ACC112 (cell line): ENCODE measurements at regions not wholly inside any gene's neighbourhood (a gene's known extent, or its start where the extent isn't known, plus 50 kb on each side); places are given as distances from the start of the nearest gene placed in this dataset.
A peak's percentile ranks its signal among the peaks of the same experiment; 100 is the strongest.
"Not testable (repeated sequence)": the region's sequence is repeated elsewhere in the genome, so short reads cannot be mapped to it uniquely, and the experiment has no call there.

Experiments
- H2AFZ ChIP-seq: fragments of 200-600 bp; sonication (generic); one replicate; pipeline ENCODE4 v1.6.0; 2017; ENCODE audit warnings: antibody characterized with exemption, low read length; ENCODE audit not compliant: unreplicated experiment
- H3K27ac ChIP-seq: fragments of 200-600 bp; sonication (generic); 2 replicates; pipeline ENCODE4 v1.5.1; 2014; ENCODE audit warnings: low read depth, mild to moderate bottlenecking, antibody characterized with exemption, low read length, moderate library complexity
- H3K27me3 ChIP-seq: fragments of 200-600 bp; sonication (generic); 2 replicates; pipeline ENCODE4 v1.6.1; 2014; ENCODE audit warnings: mild to moderate bottlenecking, antibody characterized with exemption, low read length, moderate library complexity, mixed read lengths; ENCODE audit not compliant: insufficient read depth
- H3K36me3 ChIP-seq: fragments of 200-600 bp; sonication (generic); 2 replicates; pipeline ENCODE4 v1.6.1; 2016; ENCODE audit warnings: mild to moderate bottlenecking, antibody characterized with exemption, low read length, moderate library complexity, mixed read lengths; ENCODE audit not compliant: insufficient read depth
- H3K4me1 ChIP-seq: fragments of 200-600 bp; sonication (generic); one replicate; pipeline ENCODE4 v1.6.1; 2016; ENCODE audit warnings: low read length, mixed read lengths; ENCODE audit not compliant: insufficient read depth, unreplicated experiment, control insufficient read depth
- H3K4me3 ChIP-seq: fragments of 200-600 bp; sonication (generic); 2 replicates; pipeline ENCODE4 v1.5.1; 2014; ENCODE audit warnings: mild to moderate bottlenecking, low read depth, low read length
- H3K79me2 ChIP-seq: fragments of 200-600 bp; sonication (generic); one replicate; pipeline ENCODE4 v1.6.0; 2016; ENCODE audit warnings: low read length; ENCODE audit not compliant: control insufficient read depth, unreplicated experiment, insufficient read depth

DNA sequence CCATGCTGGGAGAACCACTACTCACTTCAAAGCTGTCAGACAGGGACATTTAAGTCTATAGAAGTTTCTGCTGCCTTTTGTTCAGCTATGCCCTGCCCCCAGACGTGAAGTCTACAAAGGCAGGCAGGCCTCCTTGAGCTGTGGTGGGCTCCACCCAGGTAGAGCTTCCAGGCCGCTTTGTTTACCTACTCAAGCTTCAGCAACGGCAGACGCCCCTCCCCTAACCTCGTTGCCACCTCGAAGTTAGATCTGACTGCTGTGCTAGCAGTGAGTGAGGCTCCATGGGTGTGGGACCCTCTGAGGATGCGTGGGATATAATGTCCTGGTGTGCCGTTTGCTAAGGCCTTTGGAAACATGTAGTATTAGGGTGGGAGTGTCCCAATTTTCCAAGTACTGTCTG, 276.7 kb downstream of the ZIC4 start:
- no peaks in the 10 kb centered on the region for H3K36me3 ChIP-seq
- H3K27ac ChIP-seq = no peak overlapping the region
- no peak overlapping the region for H3K4me3 ChIP-seq
- H3K4me1 ChIP-seq = no peaks in the 10 kb centered on the region
- no peaks in the 10 kb centered on the region for H3K27me3 ChIP-seq
- no peaks in the 10 kb centered on the region for H3K79me2 ChIP-seq
- H2AFZ ChIP-seq = no peak overlapping the region

DNA sequence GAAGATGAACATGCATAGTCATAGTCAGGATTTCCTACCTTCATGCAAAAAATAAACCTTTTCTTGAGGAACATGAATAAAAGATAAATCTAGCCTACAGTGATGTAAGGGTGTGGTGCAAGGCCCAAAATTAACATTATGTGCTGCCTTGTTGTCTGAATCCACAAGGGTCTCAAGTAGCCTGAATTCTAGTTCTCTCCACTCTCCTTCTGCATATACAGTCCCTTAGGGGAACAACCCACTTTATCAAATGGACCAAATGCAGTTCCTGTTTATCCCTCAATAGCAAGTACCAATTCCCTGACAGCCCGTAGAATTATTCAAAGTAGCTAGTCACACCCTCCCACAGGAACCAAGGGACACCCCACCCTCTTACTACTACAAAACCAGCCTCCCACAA, 284.0 kb downstream of the ZIC4 start:
- Histone ChIP-seq H3K27ac (no peak overlapping the region), H2AFZ (no peak overlapping the region), H3K4me3 (no peak overlapping the region), H3K27me3 (no peaks in the 10 kb centered on the region), H3K4me1 (no peaks in the 10 kb centered on the region), H3K36me3 (no peaks in the 10 kb centered on the region), H3K79me2 (no peaks in the 10 kb centered on the region)

DNA sequence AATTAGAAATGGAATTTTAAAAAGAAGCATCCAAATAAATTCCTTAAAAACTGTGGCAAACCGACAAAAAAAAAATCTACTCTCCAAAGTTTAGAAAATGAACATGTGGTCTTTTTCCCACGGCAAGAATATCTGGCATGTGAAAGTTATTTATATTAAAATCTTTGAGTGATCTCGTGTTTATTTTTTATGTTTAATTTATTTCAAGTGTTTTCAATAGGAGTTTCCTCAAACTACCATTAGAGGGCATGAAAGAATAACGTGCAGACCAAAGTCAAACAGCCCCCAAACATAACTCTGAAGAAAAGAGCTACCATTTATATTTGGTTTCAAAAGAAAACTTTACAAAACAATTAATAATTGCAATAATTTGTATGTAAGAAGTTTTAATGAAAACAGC, 286.4 kb downstream of the ZIC4 start:
- no peaks in the 10 kb centered on the region for H3K79me2 ChIP-seq
- H3K4me1 ChIP-seq = no peaks in the 10 kb centered on the region
- no peaks in the 10 kb centered on the region for H3K27me3 ChIP-seq
- H3K4me3 ChIP-seq = no peak overlapping the region
- no peak overlapping the region for H3K27ac ChIP-seq
- H3K36me3 ChIP-seq = no peaks in the 10 kb centered on the region
- no peak overlapping the region for H2AFZ ChIP-seq

DNA sequence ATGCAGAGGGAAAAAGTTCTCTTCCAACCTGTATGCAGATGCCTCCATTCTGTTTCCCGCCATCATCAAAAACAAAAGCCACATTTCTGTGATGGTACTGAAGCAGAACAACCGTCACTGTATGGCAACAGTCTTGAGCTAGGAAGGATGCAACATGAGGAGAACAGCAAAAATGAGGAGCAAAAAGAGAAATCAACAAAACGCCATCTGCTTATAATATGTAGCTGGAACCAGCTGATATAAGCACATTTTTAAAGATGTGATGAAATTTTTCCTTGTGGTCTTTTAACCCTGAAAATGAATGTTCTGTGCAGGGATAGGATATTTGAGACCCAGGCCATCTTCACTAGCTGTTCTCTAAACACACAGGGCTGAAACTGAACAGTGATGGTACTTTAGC, 287.0 kb downstream of the ZIC4 start:
- peaks cover under 1% of the 10 kb centered on the region for H3K4me1 ChIP-seq
- H3K79me2 ChIP-seq = no peaks in the 10 kb centered on the region
- H2AFZ ChIP-seq = no peak overlapping the region
- no peak overlapping the region for H3K4me3 ChIP-seq
- H3K36me3 ChIP-seq = no peaks in the 10 kb centered on the region
- H3K27ac ChIP-seq = no peak overlapping the region
- H3K27me3 ChIP-seq = no peaks in the 10 kb centered on the region

DNA sequence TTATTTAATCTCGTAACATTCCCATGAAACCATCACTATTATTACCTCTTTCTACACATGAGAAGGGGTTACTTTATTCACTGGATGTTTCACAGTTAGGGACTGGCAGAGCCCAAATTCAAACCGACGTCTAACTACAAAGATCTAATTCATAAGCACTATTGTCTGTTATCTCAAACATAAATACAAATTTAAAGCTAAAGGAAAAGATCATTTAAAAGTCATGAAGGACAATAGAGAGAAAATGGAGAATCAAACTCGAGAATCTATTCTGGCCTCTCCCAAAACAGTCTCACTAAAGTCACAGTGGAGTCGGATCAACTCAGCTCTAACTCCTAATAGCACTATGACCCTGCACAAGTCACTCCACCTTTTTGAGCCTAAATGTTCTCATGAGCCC, 287.7 kb downstream of the ZIC4 start:
- Histone ChIP-seq H3K4me3 (no peak overlapping the region), H3K4me1 (peaks cover 7% of the 10 kb centered on the region), H3K79me2 (no peaks in the 10 kb centered on the region), H3K27ac (no peak overlapping the region), H3K36me3 (no peaks in the 10 kb centered on the region), H3K27me3 (no peaks in the 10 kb centered on the region), H2AFZ (no peak overlapping the region)

DNA sequence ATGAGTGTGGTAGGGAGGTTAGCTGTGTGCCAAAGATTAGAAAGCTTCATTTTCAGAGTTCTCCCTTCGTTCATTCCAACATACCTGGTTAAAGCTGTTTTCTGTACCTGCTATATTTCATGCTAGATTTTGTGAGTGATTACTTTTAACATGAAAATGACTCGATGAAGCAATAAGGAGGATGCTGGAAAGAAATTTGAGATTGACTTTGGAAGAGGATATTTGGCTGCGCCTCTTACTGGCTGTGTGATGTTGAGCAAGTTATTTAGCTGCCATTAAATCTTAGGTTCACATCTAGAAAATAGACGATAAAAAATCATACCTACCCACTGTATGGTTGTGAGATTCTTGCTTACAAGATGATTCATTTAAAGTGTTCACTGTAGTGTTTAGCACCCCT, 288.7 kb downstream of the ZIC4 start:
- Histone ChIP-seq H3K36me3 (no peaks in the 10 kb centered on the region), H3K4me3 (no peak overlapping the region), H3K4me1 (peaks cover 14% of the 10 kb centered on the region), H3K79me2 (no peaks in the 10 kb centered on the region), H2AFZ (no peak overlapping the region), H3K27me3 (no peaks in the 10 kb centered on the region), H3K27ac (no peak overlapping the region)

DNA sequence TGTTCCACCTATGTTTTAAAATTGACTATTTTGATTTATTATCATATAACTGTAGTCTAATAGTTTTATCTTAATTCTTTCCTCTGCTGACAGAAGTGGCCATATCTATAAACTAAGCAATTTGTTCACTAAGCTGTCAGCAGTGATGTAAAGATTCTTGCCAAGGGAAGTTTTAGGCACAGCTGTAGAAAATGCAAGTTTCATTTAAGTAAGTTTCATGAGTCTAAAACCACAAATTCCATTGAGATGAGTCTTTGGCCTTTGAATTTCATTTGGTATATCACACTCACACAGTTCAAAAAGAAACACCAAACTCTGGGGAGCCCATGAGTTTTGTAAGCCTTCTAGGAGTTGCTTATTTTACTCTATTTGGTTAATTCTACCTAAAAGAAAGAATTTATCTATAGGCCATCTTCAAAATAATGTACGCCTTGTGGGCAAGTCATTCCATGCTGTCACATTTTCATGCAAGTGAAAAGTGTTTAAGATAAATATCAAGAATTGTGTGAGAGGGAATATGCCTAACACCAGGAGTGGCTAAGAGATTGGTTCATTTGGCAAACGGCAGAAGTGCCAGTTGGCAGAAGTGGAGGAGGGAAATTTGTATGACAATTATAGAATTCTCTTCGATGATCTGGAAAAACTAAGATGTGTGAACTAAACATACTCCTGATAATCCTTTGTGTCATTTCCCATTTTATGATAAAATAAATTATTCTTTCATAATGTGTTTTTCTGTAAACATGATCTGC, 292.9 kb downstream of the ZIC4 start:
- H3K27me3 ChIP-seq = no peaks in the 10 kb centered on the region
- no peaks in the 10 kb centered on the region for H3K79me2 ChIP-seq
- peak overlapping the region; percentile 73 for H2AFZ ChIP-seq
- no peaks in the 10 kb centered on the region for H3K36me3 ChIP-seq
- peaks cover 14% of the 10 kb centered on the region for H3K4me1 ChIP-seq
- no peak overlapping the region for H3K4me3 ChIP-seq
- H3K27ac ChIP-seq = peak overlapping the region; percentile 72

DNA sequence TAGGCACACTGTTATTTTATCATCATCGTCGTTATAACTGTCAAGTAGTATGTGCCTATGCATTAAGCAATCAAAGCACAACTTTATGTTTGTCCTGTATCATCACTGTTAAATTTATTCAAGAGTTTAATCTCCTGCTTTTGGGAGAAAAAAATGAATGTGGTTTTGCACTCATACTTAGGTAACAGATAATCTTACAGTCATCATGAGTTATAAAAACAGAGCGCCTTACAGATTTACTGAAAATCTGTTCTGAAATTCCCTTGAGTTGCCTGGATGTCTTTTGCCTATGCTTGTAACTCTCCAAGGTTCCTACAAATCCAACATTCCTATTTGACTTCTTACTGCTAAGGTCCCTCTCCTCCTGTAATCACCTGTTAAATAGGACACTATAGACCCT, 307.3 kb downstream of the ZIC4 start:
- Histone ChIP-seq H2AFZ (no peak overlapping the region), H3K27me3 (peaks cover 5% of the 10 kb centered on the region; the same call in 1 of the 2 replicates), H3K27ac (no peak overlapping the region), H3K4me3 (no peak overlapping the region), H3K4me1 (no peaks in the 10 kb centered on the region), H3K36me3 (no peaks in the 10 kb centered on the region), H3K79me2 (no peaks in the 10 kb centered on the region)

DNA sequence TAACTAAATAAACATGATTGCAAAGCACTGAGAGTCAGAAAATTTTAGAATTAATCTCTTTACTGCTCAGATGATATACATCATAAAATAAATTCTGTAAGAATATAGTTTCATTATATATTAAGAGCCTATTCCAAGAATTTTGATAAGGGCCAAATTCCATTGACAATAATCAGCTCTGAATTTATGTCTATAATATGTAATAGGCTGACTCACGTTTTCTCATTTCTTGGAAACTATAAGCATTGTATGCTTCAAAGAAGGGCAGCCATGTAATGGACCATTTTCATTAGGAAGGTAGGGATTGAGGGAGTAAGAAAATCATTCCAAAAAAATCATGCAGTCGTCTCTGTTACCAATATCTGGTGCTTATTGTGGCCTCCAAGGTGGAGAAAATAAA, 315.9 kb downstream of the ZIC4 start:
- Histone ChIP-seq H3K4me1 (no peaks in the 10 kb centered on the region), H3K27ac (no peak overlapping the region), H3K27me3 (no peaks in the 10 kb centered on the region), H3K4me3 (no peak overlapping the region), H3K79me2 (no peaks in the 10 kb centered on the region), H2AFZ (no peak overlapping the region), H3K36me3 (no peaks in the 10 kb centered on the region)

DNA sequence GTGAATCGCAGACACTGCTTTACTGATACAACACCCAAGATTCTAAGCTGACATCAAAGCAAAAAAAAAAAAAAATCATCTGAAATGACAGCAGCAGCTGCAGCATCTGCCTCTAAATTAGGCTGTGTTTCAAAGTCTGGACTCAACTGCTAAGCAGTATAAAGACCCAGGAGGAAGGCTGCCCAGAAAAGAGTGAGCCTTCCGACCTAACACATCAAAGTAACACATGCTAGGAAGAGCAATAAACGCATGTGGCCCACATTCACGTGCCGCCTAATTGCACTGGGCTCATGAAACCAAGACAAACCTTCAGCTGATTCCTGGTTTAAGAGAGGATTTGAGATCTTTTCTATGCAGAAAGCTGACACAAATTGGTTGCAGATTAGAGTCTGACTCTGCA, 317.1 kb downstream of the ZIC4 start:
- Histone ChIP-seq H3K27ac (no peak overlapping the region), H3K27me3 (no peaks in the 10 kb centered on the region), H3K79me2 (no peaks in the 10 kb centered on the region), H3K4me3 (no peak overlapping the region), H3K4me1 (no peaks in the 10 kb centered on the region), H3K36me3 (no peaks in the 10 kb centered on the region), H2AFZ (no peak overlapping the region)

DNA sequence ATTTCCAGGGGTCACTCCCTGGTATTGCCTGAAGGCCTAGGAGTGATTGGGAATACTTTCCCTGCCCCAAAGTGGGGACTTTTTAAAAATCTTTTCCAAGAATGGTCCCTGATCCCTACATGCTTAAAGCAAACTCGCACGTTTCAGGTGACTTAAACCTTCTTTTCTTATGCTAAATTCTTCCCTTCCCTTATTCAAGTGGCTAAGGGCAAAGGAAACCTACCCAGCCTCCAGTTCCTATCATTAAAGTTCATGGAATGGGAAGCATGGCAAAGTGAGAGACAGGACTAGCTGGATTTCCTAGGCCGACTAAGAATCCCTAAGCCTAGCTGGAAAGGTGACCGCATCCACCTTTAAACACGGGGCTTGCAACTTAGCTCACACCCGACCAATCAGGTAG, 346.8 kb downstream of the ZIC4 start:
- H3K4me1 ChIP-seq, H3K36me3 ChIP-seq, H3K27me3 ChIP-seq, H3K4me3 ChIP-seq, H3K27ac ChIP-seq, H2AFZ ChIP-seq, H3K79me2 ChIP-seq: not testable (repeated sequence)
